ENCODE measurements at regions not wholly inside any gene's neighbourhood (a gene's known extent, or its start where the extent isn't known, plus 50 kb on each side); places are given as distances from the start of the nearest gene placed in this dataset.

GRCh38 chr15:39153058-39153714 lies 427.7 kb upstream of the THBS1 start:
- no peak overlapping the region for H3K9ac ChIP-seq
- TF ChIP-seq MAX (IDR thresholded peaks at IDR 0.05; ENCODE audit: low read depth), result no peak
- TF ChIP-seq EZH2phosphoT487 (IDR thresholded peaks at IDR 0.05; ENCODE audit: borderline replicate concordance, low read depth), result no peak
- H3K27me3 ChIP-seq (ENCODE audit: insufficient read depth), result no peaks in the 10 kb centered on the region
- H3K4me1 ChIP-seq (ENCODE audit: control insufficient read depth in 1 of 2, insufficient read depth in 2 of 2, low read depth in 1 of 2, low read length in 1 of 2), result no peaks in the 10 kb centered on the region; a peak in 1 of 4 replicates
- H3K36me3 ChIP-seq (replicated peaks in 1 of 2; ENCODE audit: control insufficient read depth in 1 of 2, insufficient read depth in 2 of 2, low read length in 1 of 2), result no peaks in the 10 kb centered on the region
- no peak overlapping the region for H3K4me3 ChIP-seq (ENCODE audit: low read depth in 2 of 2, low read length in 1 of 2)
- CTCF ChIA-PET, result interaction anchor here (1.3 to 1.6 kb wide), 2 partner anchors 14 to 26 kb away, joined by 4 to 5 read pairs; no protein-coding TSS in a partner anchor
- no peaks in the 10 kb centered on the region for H3K9me3 ChIP-seq
- H3K79me2 ChIP-seq (ENCODE audit: insufficient read depth), result no peaks in the 10 kb centered on the region
- POLR2A ChIA-PET, result no interaction called here
- H3K4me2 ChIP-seq, result no peak overlapping the region; the same call in 1 of the 2 replicates
- H4K20me1 ChIP-seq (ENCODE audit: insufficient read depth), result no peaks in the 10 kb centered on the region
- H3K27ac ChIP-seq (ENCODE audit: low read depth in 2 of 2, low read length in 1 of 2), result no peak overlapping the region
- H3K9me2 ChIP-seq, result no peaks in the 10 kb centered on the region
- H2AFZ ChIP-seq (ENCODE audit: low read depth), result no peak overlapping the region
- H3F3A ChIP-seq (replicated peaks; ENCODE audit: insufficient read depth), result no peaks in the 10 kb centered on the region
- 88% methylated on average over 1 of the region's 1 CpG for WGBS (ENCODE audit: low lambda C conversion rate)
- no peak for DNase-seq

GRCh38 chr15:39153716-39154115 lies 427.2 kb upstream of the THBS1 start:
- no peaks in the 10 kb centered on the region for H3K9me2 ChIP-seq
- no peak for DNase-seq
- no peaks in the 10 kb centered on the region; a peak in 1 of 4 replicates for H3K4me1 ChIP-seq (ENCODE audit: control insufficient read depth in 1 of 2, insufficient read depth in 2 of 2, low read depth in 1 of 2, low read length in 1 of 2)
- H3F3A ChIP-seq (replicated peaks; ENCODE audit: insufficient read depth), result no peaks in the 10 kb centered on the region
- POLR2A ChIA-PET, result no interaction called here
- CTCF ChIA-PET, result interaction anchor here (1.3 to 1.6 kb wide), 2 partner anchors 13 to 26 kb away, joined by 4 to 5 read pairs; no protein-coding TSS in a partner anchor
- no peaks in the 10 kb centered on the region for H3K9me3 ChIP-seq
- 87% methylated on average over 2 of the region's 2 CpGs for WGBS (ENCODE audit: low lambda C conversion rate)
- H3K27me3 ChIP-seq (ENCODE audit: insufficient read depth), result no peaks in the 10 kb centered on the region
- no peak overlapping the region for H2AFZ ChIP-seq (ENCODE audit: low read depth)
- H3K79me2 ChIP-seq (ENCODE audit: insufficient read depth), result no peaks in the 10 kb centered on the region
- H3K9ac ChIP-seq, result no peak overlapping the region
- TF ChIP-seq SIN3A (IDR thresholded peaks at IDR 0.05; ENCODE audit: borderline replicate concordance, low read depth, low read length) (no peak), FOSL2 (IDR thresholded peaks at IDR 0.05; ENCODE audit: borderline replicate concordance, low read depth) (no peak), MEF2A (IDR thresholded peaks at IDR 0.05; ENCODE audit: borderline replicate concordance, low read depth) (no peak), RCOR1 (IDR thresholded peaks at IDR 0.05; ENCODE audit: low read length) (no peak), RFX5 (IDR thresholded peaks at IDR 0.05; ENCODE audit: low read length) (no peak), ELF1 (IDR thresholded peaks at IDR 0.05) (no peak), MAX (IDR thresholded peaks at IDR 0.05; ENCODE audit: low read depth) (no peak), TEAD4 (IDR thresholded peaks at IDR 0.05; ENCODE audit: borderline replicate concordance, insufficient read depth) (no peak), GABPA (IDR thresholded peaks at IDR 0.05; ENCODE audit: low read depth) (no peak), FOXM1 (IDR thresholded peaks at IDR 0.05; ENCODE audit: low read depth) (no peak), RXRA (IDR thresholded peaks at IDR 0.05; ENCODE audit: borderline replicate concordance, low read depth) (no peak), TAF1 (IDR thresholded peaks at IDR 0.05; ENCODE audit: borderline replicate concordance, low read depth, low read length) (no peak), JUND (IDR thresholded peaks at IDR 0.05) (no peak), TCF12 (IDR thresholded peaks at IDR 0.05) (no peak), GATA2 (CRISPR knock-in tag; IDR thresholded peaks at IDR 0.05) (no peak)
- TF ChIP-seq, protein P1, sequence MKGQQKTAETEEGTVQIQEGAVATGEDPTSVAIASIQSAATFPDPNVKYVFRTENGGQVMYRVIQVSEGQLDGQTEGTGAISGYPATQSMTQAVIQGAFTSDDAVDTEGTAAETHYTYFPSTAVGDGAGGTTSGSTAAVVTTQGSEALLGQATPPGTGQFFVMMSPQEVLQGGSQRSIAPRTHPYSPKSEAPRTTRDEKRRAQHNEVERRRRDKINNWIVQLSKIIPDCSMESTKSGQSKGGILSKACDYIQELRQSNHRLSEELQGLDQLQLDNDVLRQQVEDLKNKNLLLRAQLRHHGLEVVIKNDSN (IDR thresholded peaks at IDR 0.05; ENCODE audit: borderline replicate concordance, low read depth), result no peak
- TF ChIP-seq, protein P2, sequence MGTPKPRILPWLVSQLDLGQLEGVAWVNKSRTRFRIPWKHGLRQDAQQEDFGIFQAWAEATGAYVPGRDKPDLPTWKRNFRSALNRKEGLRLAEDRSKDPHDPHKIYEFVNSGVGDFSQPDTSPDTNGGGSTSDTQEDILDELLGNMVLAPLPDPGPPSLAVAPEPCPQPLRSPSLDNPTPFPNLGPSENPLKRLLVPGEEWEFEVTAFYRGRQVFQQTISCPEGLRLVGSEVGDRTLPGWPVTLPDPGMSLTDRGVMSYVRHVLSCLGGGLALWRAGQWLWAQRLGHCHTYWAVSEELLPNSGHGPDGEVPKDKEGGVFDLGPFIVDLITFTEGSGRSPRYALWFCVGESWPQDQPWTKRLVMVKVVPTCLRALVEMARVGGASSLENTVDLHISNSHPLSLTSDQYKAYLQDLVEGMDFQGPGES (IDR thresholded peaks at IDR 0.05; ENCODE audit: low read depth, low read length), result no peak
- TF ChIP-seq, protein P3, sequence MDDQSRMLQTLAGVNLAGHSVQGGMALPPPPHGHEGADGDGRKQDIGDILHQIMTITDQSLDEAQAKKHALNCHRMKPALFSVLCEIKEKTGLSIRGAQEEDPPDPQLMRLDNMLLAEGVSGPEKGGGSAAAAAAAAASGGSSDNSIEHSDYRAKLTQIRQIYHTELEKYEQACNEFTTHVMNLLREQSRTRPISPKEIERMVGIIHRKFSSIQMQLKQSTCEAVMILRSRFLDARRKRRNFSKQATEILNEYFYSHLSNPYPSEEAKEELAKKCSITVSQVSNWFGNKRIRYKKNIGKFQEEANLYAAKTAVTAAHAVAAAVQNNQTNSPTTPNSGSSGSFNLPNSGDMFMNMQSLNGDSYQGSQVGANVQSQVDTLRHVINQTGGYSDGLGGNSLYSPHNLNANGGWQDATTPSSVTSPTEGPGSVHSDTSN (IDR thresholded peaks at IDR 0.05), result no peak
- TF ChIP-seq, protein P4, sequence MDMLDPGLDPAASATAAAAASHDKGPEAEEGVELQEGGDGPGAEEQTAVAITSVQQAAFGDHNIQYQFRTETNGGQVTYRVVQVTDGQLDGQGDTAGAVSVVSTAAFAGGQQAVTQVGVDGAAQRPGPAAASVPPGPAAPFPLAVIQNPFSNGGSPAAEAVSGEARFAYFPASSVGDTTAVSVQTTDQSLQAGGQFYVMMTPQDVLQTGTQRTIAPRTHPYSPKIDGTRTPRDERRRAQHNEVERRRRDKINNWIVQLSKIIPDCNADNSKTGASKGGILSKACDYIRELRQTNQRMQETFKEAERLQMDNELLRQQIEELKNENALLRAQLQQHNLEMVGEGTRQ (IDR thresholded peaks at IDR 0.05; ENCODE audit: borderline replicate concordance, low read depth, low read length), result no peak
- no peak overlapping the region; the same call in 1 of the 2 replicates for H3K4me2 ChIP-seq
- H3K27ac ChIP-seq (ENCODE audit: low read depth in 2 of 2, low read length in 1 of 2), result no peak overlapping the region
- H3K36me3 ChIP-seq (replicated peaks in 1 of 2; ENCODE audit: control insufficient read depth in 1 of 2, insufficient read depth in 2 of 2, low read length in 1 of 2), result no peaks in the 10 kb centered on the region
- no peak overlapping the region for H3K4me3 ChIP-seq (ENCODE audit: low read depth in 2 of 2, low read length in 1 of 2)
- no peaks in the 10 kb centered on the region for H4K20me1 ChIP-seq (ENCODE audit: insufficient read depth)

Measured in SK-N-SH (cell line).